GM12873 (cell line): ENCODE measurements at regions not wholly inside any gene's neighbourhood (a gene's known extent, or its start where the extent isn't known, plus 50 kb on each side); places are given as distances from the start of the nearest gene placed in this dataset.

ENCODE experiments used
- CTCF ChIP-seq: IDR thresholded peaks from 2 replicates; pipeline ENCODE4 v1.5.1; 2012; ENCODE audit warnings: low read depth, mild to moderate bottlenecking, moderate library complexity, low read length, control low read depth; ENCODE audit not compliant: insufficient read depth; ENCODE audit errors: missing control alignments

- TF ChIP-seq CTCF: no peak
Measured at GRCh38 chr2:12063210-12063609, 316.8 kb downstream of the LPIN1 start.

- TF ChIP-seq CTCF: no peak
Measured at GRCh38 chr2:12064153-12064552, 317.7 kb downstream of the LPIN1 start.

GRCh38 chr2:12066116-12066515 lies 319.7 kb downstream of the LPIN1 start:
- no peak for TF ChIP-seq CTCF

- TF ChIP-seq CTCF: no peak
Measured at GRCh38 chr2:12066986-12067385, 320.6 kb downstream of the LPIN1 start.

- no peak for TF ChIP-seq CTCF
Measured at GRCh38 chr2:12068796-12069538, 322.5 kb downstream of the LPIN1 start.

GRCh38 chr2:12070153-12070552 lies 323.7 kb downstream of the LPIN1 start:
- no peak for TF ChIP-seq CTCF

GRCh38 chr2:12070581-12070980 lies 324.1 kb downstream of the LPIN1 start:
- no peak for TF ChIP-seq CTCF
